HEK293T (cell line): ENCODE measurements at regions not wholly inside any gene's neighbourhood (a gene's known extent, or its start where the extent isn't known, plus 50 kb on each side); places are given as distances from the start of the nearest gene placed in this dataset.

Experiments
- ARNT ChIP-seq: fragments of 450-650 bp; IDR thresholded peaks from 2 replicates; pipeline ENCODE4 v1.6.1; 2017; ENCODE audit warnings: mild to moderate bottlenecking
- BHLHE40 ChIP-seq: fragments of 450-650 bp; IDR thresholded peaks from 2 replicates; pipeline ENCODE4 v1.6.1; 2016; ENCODE audit warnings: mild to moderate bottlenecking, moderate library complexity, borderline replicate concordance
- ELF4 ChIP-seq: fragments of 450-650 bp; IDR thresholded peaks from 2 replicates; pipeline ENCODE4 v1.6.1; 2017; ENCODE audit warnings: antibody characterized with exemption
- FOXA1 ChIP-seq: fragments of 450-650 bp; IDR thresholded peaks from 2 replicates; pipeline ENCODE4 v1.6.1; 2016; ENCODE audit warnings: mild to moderate bottlenecking
- FOXK2 ChIP-seq: fragments of 450-650 bp; IDR thresholded peaks from 2 replicates; pipeline ENCODE4 v1.6.1; 2016; ENCODE audit warnings: mild to moderate bottlenecking
- FOXM1 ChIP-seq: fragments of 450-650 bp; IDR thresholded peaks from 2 replicates; pipeline ENCODE4 v1.6.1; 2017; ENCODE audit warnings: mild to moderate bottlenecking, borderline replicate concordance
- HDGF ChIP-seq: fragments of 450-650 bp; IDR thresholded peaks from 2 replicates; pipeline ENCODE4 v1.6.1; 2017; ENCODE audit warnings: antibody characterized with exemption, borderline replicate concordance
- LEF1 ChIP-seq: fragments of 450-650 bp; IDR thresholded peaks from 2 replicates; pipeline ENCODE4 v1.6.1; 2017; ENCODE audit warnings: mild to moderate bottlenecking, borderline replicate concordance
- PKNOX1 ChIP-seq: fragments of 450-650 bp; IDR thresholded peaks from 2 replicates; pipeline ENCODE4 v1.6.1; 2016
- SP1 ChIP-seq: fragments of 450-650 bp; IDR thresholded peaks from 2 replicates; pipeline ENCODE4 v1.6.1; 2017
- SUZ12 ChIP-seq: fragments of 450-650 bp; IDR thresholded peaks from 2 replicates; pipeline ENCODE4 v1.6.1; 2016; ENCODE audit warnings: mild to moderate bottlenecking
- TARDBP ChIP-seq: fragments of 450-650 bp; IDR thresholded peaks from 2 replicates; pipeline ENCODE4 v1.6.1; 2016
- ZNF384 ChIP-seq: fragments of 450-650 bp; IDR thresholded peaks from 2 replicates; pipeline ENCODE4 v1.6.1; 2016

GRCh38 chr3:176431991-176432390 is 765.3 kb downstream of the TBL1XR1 start:
- TF ChIP-seq SP1 = no peak
- no peak for TF ChIP-seq ARNT
- no peak for TF ChIP-seq BHLHE40
- TF ChIP-seq ZNF384 = no peak
- TF ChIP-seq TARDBP = no peak
- no peak for TF ChIP-seq PKNOX1
- no peak for TF ChIP-seq SUZ12
- TF ChIP-seq ELF4 = no peak
- no peak for TF ChIP-seq LEF1
- TF ChIP-seq FOXM1 = no peak
- TF ChIP-seq HDGF = no peak
- no peak for TF ChIP-seq FOXA1
- no peak for TF ChIP-seq FOXK2
